ENCODE measurements at regions not wholly inside any gene's neighbourhood (a gene's known extent, or its start where the extent isn't known, plus 50 kb on each side); places are given as distances from the start of the nearest gene placed in this dataset.
"Not testable (repeated sequence)": the region's sequence is repeated elsewhere in the genome, so short reads cannot be mapped to it uniquely, and the experiment has no call there.

DNA sequence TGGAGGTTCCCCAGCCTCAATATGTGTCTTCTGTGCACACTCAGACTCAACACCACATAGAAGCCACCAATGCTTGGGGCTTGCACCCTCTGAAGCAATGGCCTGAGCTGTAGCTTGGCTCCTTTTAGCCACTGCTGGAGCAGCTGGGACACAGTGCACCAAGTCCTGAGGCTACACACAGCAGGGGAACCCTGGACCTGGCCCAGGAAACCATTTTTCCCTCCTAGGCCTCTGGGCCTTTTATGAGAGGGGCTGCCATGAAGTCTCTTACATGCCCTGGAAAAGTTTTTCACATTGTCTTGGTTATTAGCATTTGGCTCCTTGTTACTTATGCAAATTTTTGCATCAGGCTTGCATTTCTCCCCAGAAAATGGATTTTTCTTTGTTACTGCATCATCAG lies 306.2 kb downstream of the CPXCR1 start:
- POLR2A ChIA-PET = no interaction called here
- intact Hi-C loops (cut with micrococcal nuclease) = no loop called here
- no peak overlapping the region for H3K4me3 Mint-ChIP-seq (ENCODE audit: unreplicated experiment)
- no TSS peak for BruUV-seq (replicated peaks)
- DNase-seq (ENCODE audit: unreplicated experiment) = no peak
- no peaks in the 10 kb centered on the region for H3K4me1 Mint-ChIP-seq (ENCODE audit: insufficient read depth, unreplicated experiment)
- no peak for TF ChIP-seq CTCF (IDR thresholded peaks at IDR 0.05; ENCODE audit: unreplicated experiment)
- H3K36me3 Mint-ChIP-seq (ENCODE audit: insufficient read depth, unreplicated experiment) = no peaks in the 10 kb centered on the region
- no peak overlapping the region for H3K27ac Mint-ChIP-seq (ENCODE audit: low read depth, unreplicated experiment)
- H3K27me3 Mint-ChIP-seq (ENCODE audit: insufficient read depth, unreplicated experiment) = no peaks in the 10 kb centered on the region
- CTCF ChIA-PET = no interaction called here
- no peaks in the 10 kb centered on the region for H3K9me3 Mint-ChIP-seq (ENCODE audit: unreplicated experiment)

GRCh38 chrX:89099587-89099986 lies 352.6 kb downstream of the CPXCR1 start:
- POLR2A ChIA-PET; H3K4me1 Mint-ChIP-seq (ENCODE audit: insufficient read depth, unreplicated experiment); H3K36me3 Mint-ChIP-seq (ENCODE audit: insufficient read depth, unreplicated experiment); intact Hi-C loops (cut with micrococcal nuclease); H3K27ac Mint-ChIP-seq (ENCODE audit: low read depth, unreplicated experiment); CTCF ChIA-PET; H3K9me3 Mint-ChIP-seq (ENCODE audit: unreplicated experiment); BruUV-seq (replicated peaks); H3K27me3 Mint-ChIP-seq (ENCODE audit: insufficient read depth, unreplicated experiment); H3K4me3 Mint-ChIP-seq (ENCODE audit: unreplicated experiment); DNase-seq (ENCODE audit: unreplicated experiment): not testable (repeated sequence)

DNA sequence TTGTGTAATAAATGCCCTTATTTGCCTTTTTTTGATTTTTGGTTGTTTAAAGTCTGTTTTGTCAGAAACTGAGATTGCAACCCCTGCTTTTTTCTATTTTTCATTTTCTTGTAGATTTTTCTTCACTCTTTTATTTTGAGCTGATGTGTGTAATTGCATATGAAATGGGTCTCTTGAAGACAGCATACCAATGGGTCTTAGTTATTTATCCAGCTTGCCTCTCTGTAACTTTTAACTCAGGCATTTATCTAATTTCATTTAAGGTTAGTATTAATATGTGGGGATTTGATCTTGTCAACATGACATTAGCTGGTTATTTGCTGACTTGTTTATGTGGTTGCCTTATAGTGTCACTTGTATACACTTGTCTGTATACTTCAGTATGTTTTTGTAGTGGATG lies 378.0 kb downstream of the CPXCR1 start:
- no TSS peak for BruUV-seq (replicated peaks)
- H3K4me3 Mint-ChIP-seq (ENCODE audit: unreplicated experiment) = no peak overlapping the region
- no peak for TF ChIP-seq CTCF (IDR thresholded peaks at IDR 0.05; ENCODE audit: unreplicated experiment)
- H3K9me3 Mint-ChIP-seq (ENCODE audit: unreplicated experiment) = peaks cover 12% of the 10 kb centered on the region
- no peaks in the 10 kb centered on the region for H3K27me3 Mint-ChIP-seq (ENCODE audit: insufficient read depth, unreplicated experiment)
- CTCF ChIA-PET = no interaction called here
- H3K4me1 Mint-ChIP-seq (ENCODE audit: insufficient read depth, unreplicated experiment) = no peaks in the 10 kb centered on the region
- no peak overlapping the region for H3K27ac Mint-ChIP-seq (ENCODE audit: low read depth, unreplicated experiment)
- POLR2A ChIA-PET = no interaction called here
- intact Hi-C loops (cut with micrococcal nuclease) = no loop called here
- H3K36me3 Mint-ChIP-seq (ENCODE audit: insufficient read depth, unreplicated experiment) = no peaks in the 10 kb centered on the region
- no peak for DNase-seq (ENCODE audit: unreplicated experiment)
